ENCODE measurements at regions not wholly inside any gene's neighbourhood (a gene's known extent, or its start where the extent isn't known, plus 50 kb on each side); places are given as distances from the start of the nearest gene placed in this dataset.

- peak overlapping the region in 8 of 11 experiments; percentile 25 to 89 (median 65); a peak in 13 of 22 replicates for H3K4me2 ChIP-seq
- H3K4me3 ChIP-seq = peak overlapping the region in 2 of 10 experiments; percentile 3 to 13; a peak in 1 of 20 replicates
- peak overlapping the region in 6 of 11 experiments; percentile 1 to 55 (median 22); a peak in 8 of 22 replicates for H3K27ac ChIP-seq
- no peaks in the 10 kb centered on the region for H3K36me3 ChIP-seq
- H3K4me1 ChIP-seq = peaks cover 0 to 19% (median 13%) of the 10 kb centered on the region in 10 experiments; a peak in 13 of 20 replicates
- H3K9me3 ChIP-seq (replicated peaks in 1 of 11) = no peaks in the 10 kb centered on the region
- H4K20me1 ChIP-seq = no peaks in the 10 kb centered on the region
- no peak for TF ChIP-seq Cebpa-rat (IDR thresholded peaks at IDR 0.05)
- H3K27me3 ChIP-seq = no peaks in the 10 kb centered on the region
- H3K9ac ChIP-seq = no peak overlapping the region
Observed at GRCh38 chr6:102474041-102474807, 1080.7 kb downstream of the GRIK2 start.

DNA sequence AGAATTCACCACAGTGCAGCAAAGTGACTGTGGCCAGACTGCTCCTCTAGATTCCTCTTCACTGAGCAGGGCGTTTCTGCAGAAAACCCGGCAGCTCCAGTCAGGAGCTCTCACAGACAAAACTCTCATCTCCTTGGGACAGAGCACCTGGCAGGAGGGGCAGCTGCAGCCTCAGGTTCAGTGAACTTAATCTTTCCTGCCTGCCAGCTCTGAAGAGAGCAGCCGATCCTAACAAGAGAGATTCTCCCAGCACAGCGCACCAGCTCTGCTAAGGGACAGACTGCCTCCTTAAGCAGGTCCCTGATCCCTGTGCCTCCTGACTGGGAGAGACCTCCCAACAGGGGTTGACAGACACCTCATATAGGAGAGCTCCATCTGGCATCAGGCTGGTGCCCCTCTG is 1065.5 kb downstream of the GRIK2 start:
- Histone ChIP-seq H4K20me1 (no peaks in the 10 kb centered on the region), H3K9ac (no peak overlapping the region), H3K4me1 (peaks cover 0 to 5% (median 0%) of the 10 kb centered on the region in 10 experiments; a peak in 1 of 20 replicates), H3K27me3 (no peaks in the 10 kb centered on the region), H3K36me3 (no peaks in the 10 kb centered on the region), H3K4me2 (no peak overlapping the region), H3K9me3 (replicated peaks in 1 of 11) (no peaks in the 10 kb centered on the region), H3K27ac (no peak overlapping the region), H3K4me3 (no peak overlapping the region)
- TF ChIP-seq Cebpa-rat (IDR thresholded peaks at IDR 0.05) = no peak

DNA sequence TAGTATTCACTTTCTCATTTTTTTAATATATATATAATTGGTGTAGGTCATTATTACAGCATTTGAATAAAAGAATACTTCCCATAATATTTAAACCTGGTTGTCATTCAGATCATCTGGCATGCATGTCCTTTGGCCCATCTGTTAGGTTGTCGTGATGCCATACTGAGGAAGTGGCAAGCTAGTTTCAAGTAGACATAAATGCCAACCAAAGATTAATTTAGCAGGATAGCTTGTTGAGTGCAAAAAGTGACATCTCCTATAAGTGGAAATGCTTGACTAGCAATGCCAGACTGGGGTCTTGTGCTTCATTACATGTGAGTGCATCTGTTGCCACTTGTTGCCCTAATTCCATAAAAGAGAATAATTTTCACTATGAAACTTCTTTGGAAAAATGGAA is 1044.7 kb downstream of the GRIK2 start:
- no peaks in the 10 kb centered on the region for H3K9me3 ChIP-seq (replicated peaks in 1 of 11)
- no peak overlapping the region for H3K4me2 ChIP-seq
- no peaks in the 10 kb centered on the region for H3K4me1 ChIP-seq
- H4K20me1 ChIP-seq = no peaks in the 10 kb centered on the region
- no peaks in the 10 kb centered on the region for H3K36me3 ChIP-seq
- H3K27me3 ChIP-seq = no peaks in the 10 kb centered on the region
- no peak overlapping the region for H3K9ac ChIP-seq
- TF ChIP-seq Cebpa-rat (IDR thresholded peaks at IDR 0.05) = no peak
- H3K4me3 ChIP-seq = no peak overlapping the region
- H3K27ac ChIP-seq = no peak overlapping the region

DNA sequence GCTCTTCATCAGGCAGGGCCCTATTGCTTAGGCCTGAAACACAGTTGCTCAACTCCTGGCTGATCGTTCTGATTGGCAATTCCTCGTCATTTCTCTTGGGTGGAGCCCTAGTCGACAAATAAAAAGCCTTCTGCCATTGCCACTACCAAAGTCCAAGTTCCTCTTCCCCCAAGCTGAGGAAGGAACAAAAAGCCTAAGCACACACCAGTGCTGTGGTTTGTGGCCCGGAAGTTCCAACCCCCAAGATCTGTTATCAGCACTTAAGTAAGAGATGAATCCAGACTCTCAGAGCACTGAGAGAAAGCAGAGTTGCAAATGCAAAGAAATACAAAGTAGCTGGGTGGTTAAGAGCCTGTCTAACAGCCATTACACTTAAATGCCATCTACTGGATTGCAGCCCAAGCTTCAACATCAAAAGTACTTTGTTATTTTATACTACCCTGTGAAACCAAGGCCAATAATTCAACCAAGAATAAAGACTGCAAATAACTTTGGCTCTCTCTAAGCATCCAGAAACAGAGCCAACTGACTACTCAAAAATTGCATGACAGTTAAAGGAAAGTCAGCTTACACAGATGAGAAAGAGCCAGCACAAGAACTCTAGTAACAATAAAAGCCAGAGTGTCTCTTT is 1024.0 kb downstream of the GRIK2 start:
- peak overlapping the region in 8 of 11 experiments; percentile 26 to 58 (median 52); a peak in 14 of 22 replicates for H3K27ac ChIP-seq
- no peaks in the 10 kb centered on the region for H3K36me3 ChIP-seq
- H3K9ac ChIP-seq = 0 out of 22 replicates have a peak overlapping the region, but pooled peaks of 1 of the 11 experiments have one; percentile 34
- H4K20me1 ChIP-seq = no peaks in the 10 kb centered on the region
- peaks cover 4 to 38% (median 12%) of the 10 kb centered on the region in 11 experiments; a peak in 16 of 22 replicates for H3K9me3 ChIP-seq (replicated peaks in 1 of 11)
- no peaks in the 10 kb centered on the region for H3K27me3 ChIP-seq
- H3K4me3 ChIP-seq = peak overlapping the region in 2 of 10 experiments; percentile 6 to 10; a peak in 1 of 20 replicates
- peaks cover 9 to 19% (median 11%) of the 10 kb centered on the region in 10 experiments for H3K4me1 ChIP-seq
- TF ChIP-seq Cebpa-rat (IDR thresholded peaks at IDR 0.05) = peak in 3 of 11 experiments; percentile 21 to 46 (median 39); a peak in 3 of 22 replicates
- H3K4me2 ChIP-seq = peak overlapping the region; percentile 5 to 70 (median 57); a peak in 21 of 22 replicates

- TF ChIP-seq Cebpa-rat (IDR thresholded peaks at IDR 0.05) = no peak
- H3K9me3 ChIP-seq (replicated peaks in 1 of 11) = peaks cover 4 to 38% (median 12%) of the 10 kb centered on the region in 11 experiments; a peak in 16 of 22 replicates
- H3K27ac ChIP-seq = no peak overlapping the region
- H3K27me3 ChIP-seq = no peaks in the 10 kb centered on the region
- H3K9ac ChIP-seq = no peak overlapping the region
- H3K4me2 ChIP-seq = no peak overlapping the region
- H4K20me1 ChIP-seq = no peaks in the 10 kb centered on the region
- no peaks in the 10 kb centered on the region for H3K36me3 ChIP-seq
- peaks cover 9 to 19% (median 11%) of the 10 kb centered on the region in 10 experiments for H3K4me1 ChIP-seq
- H3K4me3 ChIP-seq = no peak overlapping the region
Observed at GRCh38 chr6:102415891-102416290, 1022.4 kb downstream of the GRIK2 start.

GRCh38 chr6:102411796-102412195 is 1018.3 kb downstream of the GRIK2 start:
- Histone ChIP-seq H3K27ac (no peak overlapping the region), H4K20me1 (no peaks in the 10 kb centered on the region), H3K36me3 (no peaks in the 10 kb centered on the region), H3K4me3 (no peak overlapping the region), H3K4me2 (no peak overlapping the region), H3K27me3 (no peaks in the 10 kb centered on the region), H3K4me1 (peaks cover 0 to under 1% (median 0%) of the 10 kb centered on the region in 10 experiments; a peak in 1 of 20 replicates), H3K9ac (no peak overlapping the region), H3K9me3 (replicated peaks in 1 of 11) (peaks cover 0 to 15% (median 5%) of the 10 kb centered on the region in 11 experiments; a peak in 11 of 22 replicates)
- TF ChIP-seq Cebpa-rat (IDR thresholded peaks at IDR 0.05) = no peak

DNA sequence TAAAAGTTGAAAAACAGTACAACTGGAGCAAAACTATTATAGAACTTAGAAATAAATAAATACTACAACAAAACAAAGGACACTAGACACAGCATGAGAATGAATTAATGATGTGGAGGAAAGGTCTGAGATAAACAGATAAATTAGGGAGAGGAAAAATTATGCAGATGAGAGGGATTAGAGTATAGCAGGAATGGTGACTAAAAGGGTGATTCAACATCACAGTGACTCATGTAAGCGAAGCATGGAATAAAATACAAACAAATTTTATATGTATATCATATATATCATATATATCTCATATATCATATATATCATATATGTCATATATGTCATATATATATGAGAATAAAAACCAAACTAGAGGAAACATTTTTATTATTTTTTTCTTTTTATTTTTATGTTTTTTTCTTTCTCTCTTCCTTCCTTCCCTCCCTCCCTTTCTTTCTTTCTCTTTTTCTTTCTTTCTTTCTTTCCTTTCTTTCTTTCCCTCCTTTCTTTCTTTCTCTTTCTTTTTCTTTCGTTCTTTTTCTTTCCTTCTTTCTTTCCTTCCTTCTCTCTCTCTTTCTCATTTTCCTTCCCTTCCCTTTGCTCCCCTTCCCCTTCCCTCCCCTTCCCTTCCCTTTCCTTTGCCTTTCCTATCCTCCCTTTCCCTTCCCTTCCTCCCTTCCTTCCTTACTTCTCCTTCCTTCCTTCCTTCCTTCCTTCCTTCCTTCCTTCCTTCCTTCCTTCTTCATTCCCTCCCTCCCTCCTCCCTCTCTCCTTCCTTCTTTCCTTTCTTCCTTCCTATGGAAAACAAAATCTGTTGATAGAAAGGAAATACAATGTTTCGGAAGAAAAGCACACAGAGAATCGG is 1014.6 kb downstream of the GRIK2 start:
- Histone ChIP-seq H3K4me2 (no peak overlapping the region), H3K4me1 (no peaks in the 10 kb centered on the region), H3K4me3 (no peak overlapping the region), H4K20me1 (no peaks in the 10 kb centered on the region), H3K27ac (no peak overlapping the region), H3K9me3 (replicated peaks in 1 of 11) (no peaks in the 10 kb centered on the region), H3K36me3 (no peaks in the 10 kb centered on the region), H3K9ac (no peak overlapping the region), H3K27me3 (no peaks in the 10 kb centered on the region)
- no peak for TF ChIP-seq Cebpa-rat (IDR thresholded peaks at IDR 0.05)

DNA sequence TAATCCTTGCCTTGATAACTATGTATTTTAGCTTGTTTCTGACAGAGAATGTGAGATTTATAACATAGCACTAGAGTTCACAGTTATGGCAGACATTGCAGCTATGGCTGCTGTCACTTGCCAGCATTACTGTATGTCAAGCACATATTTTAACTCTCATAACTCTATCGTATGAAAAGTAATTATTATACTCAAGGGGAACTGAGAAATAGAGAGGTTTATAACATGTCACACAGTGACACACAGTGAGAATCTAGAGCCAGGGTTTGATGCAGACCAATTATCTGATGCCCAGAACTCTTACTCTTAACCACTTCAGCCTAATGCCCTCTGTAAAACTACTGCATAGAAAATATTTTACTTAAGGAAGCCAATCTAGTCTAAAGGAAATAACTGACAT is 1012.4 kb downstream of the GRIK2 start:
- H3K36me3 ChIP-seq = no peaks in the 10 kb centered on the region
- no peak for TF ChIP-seq Cebpa-rat (IDR thresholded peaks at IDR 0.05)
- no peaks in the 10 kb centered on the region for H3K9me3 ChIP-seq (replicated peaks in 1 of 11)
- no peak overlapping the region for H3K9ac ChIP-seq
- H4K20me1 ChIP-seq = no peaks in the 10 kb centered on the region
- no peaks in the 10 kb centered on the region for H3K4me1 ChIP-seq
- no peaks in the 10 kb centered on the region for H3K27me3 ChIP-seq
- no peak overlapping the region for H3K4me3 ChIP-seq
- H3K4me2 ChIP-seq = no peak overlapping the region
- H3K27ac ChIP-seq = no peak overlapping the region

Data from BLaER1 treated with 17β-estradiol and CSF1 and Interleukin-3, amounts not matched to agents 10 nM and 100 nM (cell line).